HFF-Myc (cell line): ENCODE measurements at regions not wholly inside any gene's neighbourhood (a gene's known extent, or its start where the extent isn't known, plus 50 kb on each side); places are given as distances from the start of the nearest gene placed in this dataset.

ENCODE experiments used
- DNase-seq: peaks from one replicate; pipeline ENCODE4 v3.0.0-alpha.2; 2011; ENCODE audit warnings: low read depth; ENCODE audit errors: extremely low read depth
- H3K4me3 ChIP-seq: replicated peaks from 2 replicates; pipeline ENCODE4 v1.5.1; 2011; ENCODE audit warnings: low read depth, mild to moderate bottlenecking, control low read depth, low read length
- CTCF ChIP-seq: IDR thresholded peaks from 2 replicates; pipeline ENCODE4 v1.5.1; 2012; ENCODE audit warnings: mild to moderate bottlenecking, low read depth, low read length, control low read depth; ENCODE audit errors: missing control alignments

- no peak for DNase-seq
- TF ChIP-seq CTCF: no peak
- no peak overlapping the region for H3K4me3 ChIP-seq
These were observed 58.8 kb upstream of the FIGN start for GRCh38 chr2:163794635-163795034.
